Effector CD4-positive, alpha-beta T cell (primary cell): ENCODE measurements at regions not wholly inside any gene's neighbourhood (a gene's known extent, or its start where the extent isn't known, plus 50 kb on each side); places are given as distances from the start of the nearest gene placed in this dataset.
"Not testable (repeated sequence)": the region's sequence is repeated elsewhere in the genome, so short reads cannot be mapped to it uniquely, and the experiment has no call there.

Source experiments
- DNase-seq: peaks from one replicate; pipeline ENCODE4 v3.0.0-alpha.2; 2020

DNA sequence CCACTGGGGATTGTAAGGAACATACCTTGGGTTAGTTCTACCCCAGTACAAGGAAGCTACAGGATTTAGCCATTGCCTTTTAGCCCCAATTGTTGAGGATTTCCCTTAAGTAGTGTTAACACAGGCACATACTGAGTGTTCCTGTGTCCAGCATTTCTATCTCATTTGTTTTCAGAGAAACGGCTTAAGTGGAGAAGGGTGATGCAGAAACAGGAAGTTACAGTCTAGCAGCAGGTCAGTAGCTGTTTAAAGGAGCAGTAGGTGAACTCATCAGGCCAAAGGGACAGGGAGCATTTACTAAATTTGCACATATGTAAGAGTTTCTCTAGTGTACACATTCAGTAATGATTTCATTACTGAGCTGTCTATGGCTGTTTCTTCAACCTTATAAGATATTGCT is 644.2 kb upstream of the GJE1 start:
- DNase-seq: no peak

DNA sequence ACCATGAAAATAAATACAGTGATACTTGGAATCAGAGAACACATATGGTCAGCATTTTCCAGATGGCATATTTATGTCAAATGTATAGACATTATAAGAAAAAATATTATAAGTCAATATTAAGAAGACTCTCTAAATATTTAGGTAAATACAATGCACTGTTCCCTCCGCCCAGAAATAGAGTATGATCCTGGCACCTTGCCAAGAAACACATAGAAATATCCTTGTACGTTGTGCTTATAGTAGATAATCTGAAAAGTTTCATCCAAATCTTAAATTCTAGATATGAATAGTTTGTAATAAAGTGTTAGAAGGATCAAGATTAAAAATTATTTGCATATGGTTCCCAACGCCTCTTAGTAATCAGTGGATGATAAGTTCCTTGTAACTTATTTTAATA is 645.8 kb upstream of the GJE1 start:
- no peak for DNase-seq

DNA sequence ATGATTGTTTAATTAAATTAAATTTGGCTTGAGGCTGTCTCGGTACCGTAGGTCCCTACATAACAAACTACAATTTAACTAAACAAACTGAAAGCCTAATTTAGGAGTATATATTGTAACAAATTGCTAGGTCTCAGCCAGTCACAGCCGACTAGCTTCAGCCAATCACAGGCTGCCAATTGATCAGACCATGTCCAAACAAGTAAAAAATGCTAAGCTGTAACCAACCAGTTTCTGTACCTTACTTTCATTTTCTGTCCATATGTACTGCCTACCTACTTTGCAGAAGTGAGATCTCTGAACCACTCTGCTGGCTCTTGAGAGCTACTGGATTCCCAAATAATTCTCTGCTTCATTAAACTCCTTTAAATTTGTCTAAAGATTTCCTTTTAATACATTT is 648.0 kb upstream of the GJE1 start:
- no peak for DNase-seq

DNA sequence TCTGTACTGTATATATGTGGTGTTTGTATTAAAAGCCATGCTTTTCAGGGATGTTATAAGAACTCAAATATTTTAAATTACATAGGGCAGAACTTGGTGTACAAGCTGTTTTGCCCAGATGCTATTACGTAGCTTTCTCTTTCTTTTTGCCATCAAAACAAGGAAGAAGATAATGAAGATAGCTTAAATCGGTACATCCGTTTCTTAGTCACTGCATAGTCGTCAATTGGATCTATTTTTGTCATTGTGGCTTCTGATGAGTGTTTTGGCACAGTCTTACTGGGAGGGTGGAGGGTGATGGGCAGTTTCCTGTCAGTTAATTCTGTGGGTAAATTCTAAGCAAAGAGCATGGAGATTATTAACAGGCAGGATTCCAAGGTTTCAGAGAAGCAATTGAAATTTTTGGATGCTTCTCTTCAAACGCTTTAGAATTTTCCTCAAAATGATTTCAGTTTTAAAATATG is 649.1 kb upstream of the GJE1 start:
- peak; percentile 48 for DNase-seq

DNA sequence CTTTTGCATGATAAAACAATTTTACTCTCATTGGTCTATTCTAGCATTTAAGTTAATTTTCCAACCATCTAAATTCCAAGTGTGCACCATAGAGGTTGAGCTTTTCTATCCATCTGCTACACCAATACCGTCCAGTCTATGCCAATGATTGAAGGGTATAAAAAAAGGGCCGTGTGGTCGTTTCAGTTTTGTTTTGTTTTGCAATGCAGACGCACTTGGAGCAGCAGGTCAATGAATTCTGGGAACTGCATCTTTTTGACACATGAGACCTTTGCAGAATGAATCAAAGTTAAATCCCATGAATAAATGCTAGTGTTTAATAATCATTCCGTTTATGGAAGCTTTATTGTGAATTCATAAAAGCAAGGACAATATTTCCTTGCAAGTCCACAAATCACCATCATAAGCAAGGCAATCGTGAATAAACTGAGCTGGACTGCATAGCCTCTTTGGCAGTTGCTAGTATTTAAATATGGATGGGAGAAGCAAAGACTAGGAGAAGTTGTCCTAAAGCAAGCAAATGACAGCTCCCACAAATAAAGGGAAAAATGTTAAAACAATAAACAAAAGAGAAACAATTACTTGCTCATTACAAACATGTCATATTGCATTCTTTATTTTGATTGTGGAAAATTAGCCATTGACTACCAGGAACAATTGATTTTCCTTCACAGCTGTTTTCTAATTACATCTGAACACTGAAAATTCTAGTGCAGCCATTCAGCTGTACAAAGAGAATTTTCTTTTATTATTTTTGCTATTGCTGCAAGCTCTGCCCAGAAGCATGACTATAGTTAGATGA is 649.7 kb upstream of the GJE1 start:
- DNase-seq: no peak

DNA sequence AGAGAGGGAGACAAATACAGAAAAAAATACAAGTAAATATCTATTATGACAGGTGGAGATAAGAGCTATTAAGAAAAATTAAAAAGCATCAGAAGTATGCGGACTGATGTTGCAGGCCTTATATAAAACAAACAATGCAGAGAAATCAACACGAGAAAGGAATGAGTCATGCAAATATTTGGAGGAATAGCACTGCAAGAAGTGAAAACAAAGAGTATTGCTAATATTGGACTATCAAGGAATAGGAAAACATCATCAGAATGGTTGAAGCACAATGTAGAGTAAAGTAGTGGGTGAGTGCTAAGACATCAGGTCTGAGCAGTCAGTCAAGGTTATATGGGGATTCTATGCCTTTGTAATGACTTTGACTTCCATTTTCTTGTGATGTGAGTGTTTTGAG is 657.5 kb upstream of the GJE1 start:
- no peak for DNase-seq

DNA sequence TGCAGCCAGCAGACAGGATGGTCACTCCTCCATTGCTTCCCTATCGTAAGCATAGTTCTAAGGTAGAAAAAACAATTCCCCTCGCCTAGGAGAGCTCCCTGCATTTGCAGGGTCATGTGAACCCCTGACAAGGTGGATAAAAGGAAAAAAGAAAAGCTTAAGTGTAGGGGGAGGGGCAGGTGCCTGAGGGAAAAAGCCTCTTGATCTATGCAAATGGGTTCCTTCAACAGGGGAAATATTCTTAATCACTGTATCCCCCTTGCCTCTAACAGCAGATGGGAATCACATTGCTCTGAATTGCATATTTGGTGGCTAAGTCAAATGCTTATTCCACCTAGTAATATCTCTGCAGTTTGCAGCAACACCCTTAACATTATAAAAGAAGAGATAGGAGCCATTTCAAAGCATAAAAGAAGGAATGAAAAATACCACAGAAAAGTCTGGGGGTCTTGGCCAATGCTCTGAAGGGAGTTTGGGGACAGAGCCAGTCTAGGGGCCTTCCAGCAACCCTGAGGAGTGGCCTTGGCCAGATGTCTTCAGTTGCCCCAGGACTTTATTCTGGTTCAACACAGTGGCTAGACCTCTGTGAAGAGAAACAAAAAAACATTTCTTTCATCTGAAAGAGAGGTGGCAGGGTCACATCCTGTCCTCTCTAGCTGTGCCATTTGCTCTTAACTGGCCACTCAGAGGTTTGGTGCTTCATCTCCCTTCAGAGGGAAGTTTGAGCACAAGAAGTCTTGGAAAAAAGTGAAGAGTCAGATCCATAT is 660.4 kb upstream of the GJE1 start:
- no peak for DNase-seq

DNA sequence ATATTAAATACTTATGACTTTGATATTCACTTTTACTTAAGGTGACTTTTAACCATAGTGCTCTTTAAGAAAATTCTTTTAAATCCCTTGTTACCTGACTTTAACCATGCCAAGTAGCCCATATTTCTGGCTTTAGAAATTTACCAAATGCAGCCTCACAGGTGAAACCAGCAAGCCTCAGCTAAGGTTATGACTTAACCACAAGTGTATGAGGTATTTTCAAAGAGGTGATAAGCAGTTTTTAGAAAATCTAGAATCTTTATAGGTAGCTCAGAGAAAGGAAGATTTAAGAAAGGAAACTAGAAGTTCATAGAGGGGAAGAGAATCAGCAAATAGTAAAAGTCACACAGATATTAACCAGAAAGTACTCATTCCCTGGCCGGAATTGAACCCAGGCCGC is 661.9 kb upstream of the GJE1 start:
- DNase-seq: no peak

DNA sequence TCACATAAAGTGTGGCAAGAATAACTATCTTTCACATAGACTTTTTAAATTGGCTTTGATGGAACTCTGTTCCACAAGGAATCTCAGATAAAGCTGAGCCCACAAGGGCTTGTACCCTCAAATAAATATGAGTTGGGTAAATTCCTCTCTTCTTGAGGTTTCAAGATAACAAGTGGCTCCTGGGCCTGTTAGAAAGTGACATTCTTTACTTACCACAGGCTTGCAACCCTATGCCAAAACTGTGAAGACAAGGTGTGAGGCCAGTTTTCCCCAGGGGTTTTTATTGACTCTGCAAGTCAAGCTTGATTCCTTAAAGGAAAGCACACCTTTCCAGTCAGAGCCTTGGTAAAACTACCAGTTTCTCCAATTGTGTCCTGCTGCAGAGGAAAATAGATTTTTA is 664.8 kb upstream of the GJE1 start:
- no peak for DNase-seq

DNA sequence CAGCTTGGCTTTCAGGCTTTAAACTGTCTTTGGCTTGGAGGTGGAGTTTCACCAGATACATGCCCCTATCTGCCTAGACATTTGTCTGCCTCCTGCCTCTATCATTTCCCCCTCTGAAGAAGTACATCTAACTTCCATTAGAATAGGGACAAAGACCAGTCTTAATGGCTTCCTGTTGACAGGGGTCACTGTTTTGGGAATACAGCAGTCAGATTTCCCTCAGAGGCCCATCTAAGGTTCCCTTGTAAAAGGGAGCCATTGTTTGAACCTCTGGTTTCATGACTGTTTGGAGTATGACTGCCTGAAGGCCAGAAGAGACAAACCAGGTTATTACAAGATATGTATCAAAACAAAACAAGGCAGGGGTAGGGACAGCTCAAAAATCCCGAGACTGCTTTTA is 665.7 kb upstream of the GJE1 start:
- DNase-seq: no peak

DNA sequence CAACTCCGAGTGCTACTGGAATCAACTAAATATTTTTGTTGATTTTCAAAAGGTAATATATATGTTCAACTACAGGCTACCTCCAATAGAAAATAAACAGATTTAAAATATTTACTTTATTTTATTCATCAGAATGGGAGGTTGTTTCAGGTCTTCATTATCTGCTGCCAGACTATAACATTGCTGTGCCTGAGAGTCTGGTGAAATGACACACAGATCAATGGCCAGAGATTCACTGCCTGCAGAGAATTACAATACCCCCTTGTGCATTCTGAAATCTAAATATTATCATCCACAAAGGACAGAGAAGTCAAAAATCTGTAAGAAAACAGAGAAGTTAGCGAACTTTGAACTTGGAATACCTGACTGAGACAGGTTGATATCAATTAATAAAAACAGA is 667.8 kb upstream of the GJE1 start:
- DNase-seq: no peak

DNA sequence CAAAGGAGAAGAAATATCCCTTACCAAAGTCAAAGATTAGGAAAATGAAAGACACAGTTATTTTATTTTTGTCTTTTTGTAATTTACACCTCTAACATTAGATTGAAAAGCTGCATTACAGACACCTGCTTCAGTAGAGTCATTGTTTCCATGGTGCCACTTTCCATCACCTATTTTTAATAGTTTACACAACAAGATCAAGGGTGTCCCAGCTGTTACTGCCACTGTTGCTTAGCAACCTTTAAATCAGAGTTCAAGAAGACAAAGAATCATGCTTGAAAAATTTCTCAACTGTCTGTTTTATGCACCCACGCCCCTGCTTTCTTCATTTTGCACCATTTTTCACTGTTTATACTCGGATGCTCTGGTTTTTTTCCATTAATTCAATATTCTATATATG is 668.2 kb upstream of the GJE1 start:
- DNase-seq: peak; percentile 7

DNA sequence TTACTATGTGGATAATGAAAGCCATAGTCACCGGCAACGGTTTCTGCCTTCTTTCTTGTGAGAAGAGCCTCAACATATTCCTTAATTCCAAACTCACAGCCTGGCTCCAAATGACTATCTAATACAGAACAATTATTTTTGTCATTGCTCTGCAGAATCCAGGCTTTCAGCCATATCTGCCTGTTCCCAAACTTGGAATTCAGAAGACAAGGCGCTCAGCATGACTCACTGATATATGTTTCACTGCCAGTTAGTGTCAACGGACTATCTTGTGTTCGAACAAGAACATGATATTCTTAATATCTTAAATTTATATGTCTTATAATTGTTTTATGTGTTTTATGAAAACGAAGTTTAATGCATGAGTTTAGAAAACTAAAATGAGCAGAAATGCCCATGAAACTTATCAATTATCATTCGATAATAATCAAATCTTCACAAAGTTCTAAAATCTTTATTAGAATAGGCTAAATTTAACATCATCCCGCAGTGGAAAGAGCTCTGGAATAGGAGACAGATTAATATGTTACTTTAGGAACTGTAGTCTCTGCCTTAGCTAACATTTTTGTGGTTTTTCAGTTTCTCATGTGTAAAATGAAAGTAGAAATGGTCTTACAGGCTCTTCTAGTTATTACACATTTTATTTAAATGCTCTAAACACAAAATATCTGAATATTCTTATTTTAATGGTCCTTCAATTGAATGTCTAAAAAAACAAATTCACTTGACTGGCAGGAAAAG is 669.3 kb upstream of the GJE1 start:
- DNase-seq: no peak

DNA sequence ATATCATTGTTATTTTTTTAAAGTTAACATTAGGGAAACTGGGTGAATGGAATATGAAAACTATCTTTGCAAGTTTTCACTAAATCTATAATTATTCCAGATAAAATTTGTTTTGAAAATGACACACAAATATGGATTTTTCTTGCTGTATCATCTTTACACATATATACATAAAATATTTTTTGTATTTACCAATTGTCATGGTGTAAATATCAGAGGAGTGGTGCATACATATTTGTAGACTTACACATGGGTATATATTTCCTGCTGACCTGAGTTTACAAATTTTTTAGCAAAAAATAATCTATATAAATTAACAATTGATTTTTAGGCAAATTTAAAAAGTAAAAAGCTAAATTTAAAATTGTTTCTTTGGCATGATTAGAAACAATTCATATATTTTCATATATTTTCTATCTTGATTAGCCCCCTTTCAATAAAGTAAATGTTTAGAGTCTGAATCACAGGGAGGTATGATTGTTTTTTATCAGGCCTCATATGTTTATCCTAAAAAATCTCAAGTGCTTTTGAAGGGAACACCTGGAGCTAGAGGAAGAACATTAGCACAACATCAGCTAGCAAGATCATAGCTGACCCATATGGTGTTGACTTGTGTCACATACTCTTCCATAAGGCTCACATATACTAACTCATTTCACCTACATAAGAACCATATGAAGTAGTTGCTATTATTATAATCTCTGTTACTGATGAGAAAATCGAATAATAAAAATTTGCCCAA is 671.8 kb upstream of the GJE1 start:
- DNase-seq: no peak

DNA sequence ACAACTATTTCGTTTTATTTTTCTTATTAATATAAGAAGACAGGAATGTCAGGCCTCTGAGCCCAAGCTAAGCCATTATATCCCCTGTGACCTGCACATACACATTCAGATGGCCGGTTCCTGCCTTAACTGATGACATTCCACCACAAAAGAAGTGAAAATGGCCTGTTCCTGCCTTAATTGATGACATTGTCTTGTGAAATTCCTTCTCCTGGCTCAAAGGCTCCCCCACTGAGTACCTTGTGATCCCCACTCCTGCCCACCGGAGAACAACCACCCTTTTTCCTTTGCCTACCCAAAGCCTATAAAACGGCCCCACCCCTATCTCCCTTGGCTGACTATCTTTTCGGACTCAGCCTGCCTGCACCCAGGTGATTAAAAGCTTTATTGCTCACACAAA is 672.5 kb upstream of the GJE1 start:
- not testable (repeated sequence) for DNase-seq

DNA sequence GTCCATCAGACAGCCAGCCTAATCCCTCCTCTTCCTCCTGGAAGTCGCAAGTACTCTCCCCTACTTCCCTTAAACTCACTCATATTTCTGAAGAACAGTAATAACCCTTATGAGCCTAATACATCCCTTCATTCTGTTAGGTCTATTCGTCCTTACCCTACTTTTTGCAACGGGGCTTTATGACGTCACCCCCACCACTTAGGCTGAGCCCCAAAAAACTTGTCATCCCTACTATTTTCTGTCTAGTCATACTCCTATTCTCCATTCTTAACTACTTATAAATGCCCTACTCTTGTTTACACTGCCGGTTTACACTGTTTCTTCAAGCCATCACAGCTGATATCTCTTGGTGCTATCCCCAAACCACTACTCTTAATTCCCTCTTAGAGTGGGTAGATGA is 674.7 kb upstream of the GJE1 start:
- not testable (repeated sequence) for DNase-seq

DNA sequence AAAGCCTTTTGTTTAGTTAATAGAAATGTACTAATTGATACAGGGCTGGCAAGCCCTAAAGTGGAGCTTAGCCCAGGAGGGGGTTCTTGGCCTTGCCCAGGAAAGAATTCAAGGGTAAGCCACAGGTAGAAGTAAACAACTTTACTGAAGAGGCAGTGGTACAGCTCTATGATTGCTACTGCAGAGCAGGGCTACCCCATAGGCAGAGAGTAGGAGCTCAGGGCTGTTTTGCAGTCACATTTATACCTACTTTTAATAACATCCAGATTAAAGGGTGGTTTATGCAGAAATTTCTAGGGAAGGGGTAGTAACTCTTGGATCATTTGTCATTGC is 680.4 kb upstream of the GJE1 start:
- no peak for DNase-seq

DNA sequence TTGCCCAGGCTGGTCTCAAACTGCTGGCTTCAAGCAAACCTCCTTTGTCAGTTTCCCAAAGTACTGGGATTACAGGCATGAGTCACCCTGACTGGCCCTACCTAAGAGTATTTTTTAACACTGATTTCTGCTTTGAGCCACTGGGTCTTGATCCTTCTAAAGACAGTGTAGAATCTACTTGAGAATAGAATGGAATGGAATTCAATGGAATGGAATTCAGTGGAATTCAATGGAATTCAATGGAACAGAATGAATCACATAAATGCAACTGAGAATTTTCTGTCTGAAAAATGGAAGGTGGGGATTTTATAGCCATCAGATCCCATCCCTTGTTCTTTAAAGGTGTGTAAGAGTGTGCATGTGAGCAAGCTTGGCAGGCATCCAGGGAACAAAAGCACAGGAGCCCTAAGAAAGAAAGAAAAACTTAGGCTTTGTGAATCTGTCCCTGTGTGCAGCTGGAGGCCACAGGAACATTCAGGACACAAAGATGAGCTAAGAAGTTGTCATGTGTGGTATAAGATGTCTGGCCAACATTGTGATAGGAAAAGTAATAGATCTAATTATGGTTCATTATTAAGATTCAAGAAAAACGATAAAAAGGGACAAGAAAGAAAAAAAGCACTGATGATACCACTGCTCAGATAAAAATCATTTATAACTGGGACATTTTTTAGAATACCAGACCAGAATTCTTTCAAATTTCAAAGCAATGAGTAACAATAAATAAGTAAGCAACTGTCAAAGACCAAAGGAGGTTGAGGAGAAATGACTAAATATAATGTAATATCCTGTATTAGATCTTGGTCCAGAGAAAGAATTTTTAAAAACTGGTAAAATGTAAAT is 681.0 kb upstream of the GJE1 start:
- DNase-seq: no peak

DNA sequence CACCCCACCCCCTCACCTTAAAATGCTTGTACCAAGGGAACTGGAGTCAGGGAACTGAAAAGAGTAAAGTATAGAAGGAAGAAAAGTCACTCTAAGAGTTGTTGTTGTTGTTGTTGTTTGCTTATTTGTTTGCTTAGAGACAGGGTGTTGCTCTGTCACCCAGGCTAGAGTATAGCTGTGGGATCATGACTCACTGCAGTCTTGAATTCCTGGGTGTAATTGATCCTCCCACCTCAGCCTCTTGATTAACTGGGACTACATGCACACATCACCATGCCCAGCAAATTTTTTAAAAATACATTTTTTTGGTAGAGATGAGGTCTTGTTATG is 681.6 kb upstream of the GJE1 start:
- no peak for DNase-seq

DNA sequence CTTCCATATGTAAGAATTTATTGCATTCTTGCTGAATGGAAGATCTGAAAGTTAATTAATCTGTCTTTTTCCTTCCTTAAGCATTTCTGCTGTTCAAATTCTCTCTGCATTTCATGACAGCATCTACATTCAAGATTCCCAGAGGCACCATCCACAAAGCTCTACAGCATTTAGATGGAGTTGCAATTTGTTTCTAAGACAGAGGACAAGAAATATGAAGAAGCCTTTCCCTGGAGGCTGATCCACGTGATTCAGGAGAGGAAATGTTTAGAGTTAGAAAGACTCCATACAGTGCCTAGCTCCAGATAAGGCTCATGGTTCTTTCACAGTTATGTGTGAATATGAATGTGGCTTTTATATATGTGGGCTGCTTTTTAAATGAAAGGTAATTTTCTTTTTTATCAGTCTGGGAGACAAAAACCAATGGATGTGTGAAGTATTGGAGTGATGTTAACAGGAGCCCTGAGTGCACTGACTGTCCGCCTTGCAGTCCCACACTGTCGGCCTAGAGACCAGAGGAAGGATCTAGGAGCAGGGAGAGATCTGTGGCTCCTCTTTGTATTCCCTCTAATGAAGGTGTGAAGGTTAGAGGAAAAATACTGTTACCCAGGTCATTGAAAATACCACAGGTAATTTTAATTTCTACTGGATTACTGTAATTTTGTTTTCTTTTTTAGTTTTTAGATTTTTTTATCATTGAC is 686.6 kb upstream of the GJE1 start:
- DNase-seq: no peak

DNA sequence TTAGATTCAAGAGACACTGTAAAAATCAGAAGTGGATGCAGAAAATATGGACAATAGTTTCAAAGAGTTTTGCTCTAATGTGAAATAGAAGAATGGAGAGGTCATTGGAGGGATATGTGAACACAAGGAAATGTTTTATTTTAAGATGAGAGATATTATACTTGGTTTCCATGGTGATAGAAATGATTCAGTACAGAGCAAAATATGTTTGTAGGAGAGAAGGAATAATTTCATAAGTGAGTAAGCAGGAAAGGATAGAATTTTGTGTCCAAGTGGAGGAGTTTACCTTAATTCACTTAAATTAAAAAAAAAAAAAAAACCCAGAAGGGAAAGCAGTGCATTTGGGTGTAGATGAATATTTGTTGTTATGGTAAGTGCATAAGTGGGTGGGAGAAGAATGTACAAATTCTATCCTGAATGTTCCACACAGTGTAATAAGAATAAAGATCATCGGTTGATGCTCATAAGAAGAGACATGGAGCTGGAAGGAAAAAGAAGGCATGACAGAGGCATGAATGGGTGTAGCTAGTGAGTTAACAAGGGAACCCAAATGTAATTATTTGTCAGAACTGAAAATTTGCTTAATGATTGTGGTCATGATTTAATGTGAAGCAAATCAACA is 688.9 kb upstream of the GJE1 start:
- no peak for DNase-seq
